Peyer's patch (tissue), 4 donors: ENCODE measurements at regions not wholly inside any gene's neighbourhood (a gene's known extent, or its start where the extent isn't known, plus 50 kb on each side); places are given as distances from the start of the nearest gene placed in this dataset.
A peak's percentile ranks its signal among the peaks of the same experiment; 100 is the strongest.
"Not testable (repeated sequence)": the region's sequence is repeated elsewhere in the genome, so short reads cannot be mapped to it uniquely, and the experiment has no call there.

Source experiments
- DNase-seq, 3 donors: peaks; one replicate each; pipeline ENCODE4 v3.0.0-alpha.2; 2017 to 2019
- H3K27ac ChIP-seq, 4 donors: fragments of 200-600 bp; sonication (generic); one replicate each; pipeline ENCODE4 v1.5.1; 2016 to 2019
- H3K27me3 ChIP-seq, 2 donors: fragments of 200-600 bp; sonication (generic); one replicate each; pipeline ENCODE4 v1.5.1; 2019
- H3K36me3 ChIP-seq, 3 donors: fragments of 200-600 bp; sonication (generic); one replicate each; pipeline ENCODE4 v1.5.1; 2016 to 2019
- H3K4me1 ChIP-seq, 4 donors: fragments of 200-600 bp; sonication (generic); one replicate each; pipeline ENCODE4 v1.5.1; 2016 to 2019
- H3K4me3 ChIP-seq, 4 donors: fragments of 200-600 bp; sonication (generic); 1 replicate in 3 of 4; 2 replicates in 1 of 4; pipeline ENCODE4 v1.5.1; 2016 to 2019; ENCODE audit warnings: mild to moderate bottlenecking in 1 of 4
- H3K9me3 ChIP-seq, 4 donors: fragments of 200-600 bp; sonication (generic); one replicate each; pipeline ENCODE4 v1.5.1; 2016 to 2019; ENCODE audit warnings: mild to moderate bottlenecking in 1 of 4
- CTCF ChIP-seq, 6 experiments: fragments of 450-650 bp in 4 of 6; fragments of 200-600 bp in 2 of 6; sonication (generic) in 1 of 6; IDR thresholded peaks; one replicate each; pipeline ENCODE4 v1.5.1; 2017 to 2019; ENCODE audit warnings: antibody characterized with exemption in 6 of 6, mild to moderate bottlenecking in 3 of 6, moderate library complexity in 1 of 6
- POLR2A ChIP-seq, 2 donors: fragments of 450-650 bp; IDR thresholded peaks; one replicate each; pipeline ENCODE4 v1.5.1; 2017; ENCODE audit warnings: antibody characterized with exemption in 2 of 2, mild to moderate bottlenecking in 2 of 2, moderate library complexity in 2 of 2

DNA sequence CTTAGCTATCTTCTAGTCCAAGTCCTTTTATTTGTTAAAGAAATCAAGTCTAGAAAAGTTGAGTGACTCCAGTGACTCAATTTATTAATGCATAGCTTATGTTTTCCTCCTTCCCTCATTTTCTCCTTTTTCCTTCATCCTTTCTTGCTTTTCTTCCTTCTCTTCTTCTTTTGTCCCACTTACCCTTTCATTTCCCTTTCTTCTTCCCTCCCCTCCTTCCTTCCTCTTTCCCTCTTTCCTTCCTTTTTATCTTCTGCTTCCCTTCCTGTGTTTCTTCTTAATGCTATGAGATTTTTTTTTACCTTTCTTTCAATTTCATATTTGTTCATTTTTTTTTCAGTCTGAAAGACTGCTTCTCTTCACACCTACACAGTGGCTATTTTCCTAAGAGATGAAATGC is 555.5 kb downstream of the PIK3C3 start:
- TF ChIP-seq POLR2A (IDR thresholded peaks at IDR 0.05) (no peak), CTCF (IDR thresholded peaks at IDR 0.05) (no peak)
- no peak for DNase-seq
- Histone ChIP-seq H3K27ac (no peak overlapping the region), H3K4me1 (no peaks in the 10 kb centered on the region), H3K4me3 (no peak overlapping the region), H3K9me3 (no peaks in the 10 kb centered on the region), H3K27me3 (no peaks in the 10 kb centered on the region), H3K36me3 (no peaks in the 10 kb centered on the region)

DNA sequence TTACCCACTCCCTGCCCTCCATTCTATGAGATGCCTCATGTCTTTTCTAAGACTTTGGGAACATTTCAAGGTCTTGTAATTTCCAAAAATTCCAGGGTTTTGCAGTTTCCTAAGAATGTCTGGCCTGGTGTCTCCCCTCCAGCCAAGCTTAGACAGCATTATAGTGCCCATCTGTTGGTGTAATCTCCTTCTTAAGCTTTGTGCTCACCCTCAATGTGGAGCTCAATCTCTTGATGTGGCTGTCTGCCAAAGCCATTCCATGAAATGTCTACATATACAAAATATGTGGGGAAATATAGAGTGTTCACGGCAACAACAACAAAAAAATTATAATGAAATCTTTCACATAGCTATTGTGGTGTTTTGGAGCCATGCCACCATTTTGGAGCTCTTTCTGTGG is 558.4 kb downstream of the PIK3C3 start:
- no peaks in the 10 kb centered on the region for H3K36me3 ChIP-seq
- no peaks in the 10 kb centered on the region for H3K27me3 ChIP-seq
- H3K9me3 ChIP-seq, result no peaks in the 10 kb centered on the region
- TF ChIP-seq POLR2A (IDR thresholded peaks at IDR 0.05) (no peak), CTCF (IDR thresholded peaks at IDR 0.05) (no peak)
- no peak for DNase-seq
- no peak overlapping the region for H3K4me3 ChIP-seq
- no peak overlapping the region for H3K27ac ChIP-seq
- H3K4me1 ChIP-seq, result no peaks in the 10 kb centered on the region

DNA sequence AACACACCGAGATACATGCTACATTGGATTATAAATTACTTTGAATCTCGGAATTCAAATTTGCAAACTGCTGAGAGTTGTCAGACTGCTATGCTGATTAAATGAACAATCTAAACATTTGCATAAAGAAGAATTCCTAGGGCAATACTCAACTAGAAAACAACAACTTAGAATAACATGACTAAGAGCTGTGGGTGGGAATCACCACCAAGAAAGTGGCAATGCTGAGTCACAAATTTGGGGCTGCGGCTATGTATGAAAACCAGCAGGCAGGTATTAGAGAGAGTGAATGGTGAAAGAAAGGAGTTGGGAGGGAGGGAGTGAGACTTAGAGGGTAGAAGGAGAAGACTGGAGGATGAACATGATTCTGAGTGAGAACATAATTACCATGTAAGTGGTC is 559.5 kb downstream of the PIK3C3 start:
- Histone ChIP-seq H3K27ac (no peak overlapping the region), H3K27me3 (no peaks in the 10 kb centered on the region)
- TF ChIP-seq CTCF (IDR thresholded peaks at IDR 0.05) (no peak), POLR2A (IDR thresholded peaks at IDR 0.05) (no peak)

DNA sequence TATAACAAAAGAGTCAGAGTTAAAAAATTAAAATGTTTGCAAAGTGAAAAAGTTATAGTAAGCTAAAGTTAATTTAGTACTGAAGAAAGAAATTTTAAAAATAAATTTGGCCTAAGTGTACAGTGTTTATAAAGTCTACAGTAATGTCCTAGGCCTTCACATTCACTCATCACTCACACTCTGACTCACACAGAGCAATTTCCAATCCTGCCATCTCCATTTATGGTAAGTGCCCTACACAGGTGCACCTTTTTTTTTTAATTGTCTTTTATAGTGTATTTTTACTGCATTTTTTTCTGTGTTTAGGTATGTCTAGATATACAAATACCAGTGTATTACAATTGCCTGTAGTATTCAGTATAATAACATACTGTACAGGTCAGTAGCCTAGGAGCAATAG is 562.9 kb downstream of the PIK3C3 start:
- no peak overlapping the region for H3K4me3 ChIP-seq
- no peaks in the 10 kb centered on the region for H3K9me3 ChIP-seq
- H3K36me3 ChIP-seq, result no peaks in the 10 kb centered on the region
- peak in 1 of 3 donors; percentile 44 for DNase-seq
- H3K27me3 ChIP-seq, result no peaks in the 10 kb centered on the region
- TF ChIP-seq CTCF (IDR thresholded peaks at IDR 0.05) (no peak), POLR2A (IDR thresholded peaks at IDR 0.05) (no peak)
- H3K27ac ChIP-seq, result no peak overlapping the region
- no peaks in the 10 kb centered on the region for H3K4me1 ChIP-seq

More for the DNA sequence above, 559.5 kb downstream of the PIK3C3 start:
- Histone ChIP-seq H3K4me3 (no peak overlapping the region), H3K9me3 (no peaks in the 10 kb centered on the region), H3K4me1 (no peaks in the 10 kb centered on the region), H3K36me3 (no peaks in the 10 kb centered on the region)
- DNase-seq, result no peak

DNA sequence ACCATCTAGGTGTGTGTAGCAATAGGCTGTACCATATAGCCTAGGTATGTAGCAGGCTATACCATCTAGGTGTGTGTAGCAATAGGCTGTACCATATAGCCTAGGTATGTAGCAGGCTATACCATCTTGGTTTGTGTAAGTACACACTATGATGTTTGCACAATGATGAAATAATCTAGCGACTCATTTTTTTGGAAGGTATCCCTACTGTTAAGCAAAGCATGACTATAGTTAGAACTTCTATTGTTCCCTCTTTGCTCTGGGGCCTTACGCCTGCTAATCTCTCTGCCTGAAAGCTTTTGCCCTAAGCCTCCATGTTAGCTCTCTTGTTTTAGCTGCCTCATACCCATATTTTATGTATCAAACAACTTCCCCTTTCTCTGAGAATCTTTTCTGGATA is 563.3 kb downstream of the PIK3C3 start:
- H3K27ac ChIP-seq, H3K4me1 ChIP-seq, DNase-seq, H3K27me3 ChIP-seq, H3K9me3 ChIP-seq, H3K4me3 ChIP-seq, H3K36me3 ChIP-seq: not testable (repeated sequence)

DNA sequence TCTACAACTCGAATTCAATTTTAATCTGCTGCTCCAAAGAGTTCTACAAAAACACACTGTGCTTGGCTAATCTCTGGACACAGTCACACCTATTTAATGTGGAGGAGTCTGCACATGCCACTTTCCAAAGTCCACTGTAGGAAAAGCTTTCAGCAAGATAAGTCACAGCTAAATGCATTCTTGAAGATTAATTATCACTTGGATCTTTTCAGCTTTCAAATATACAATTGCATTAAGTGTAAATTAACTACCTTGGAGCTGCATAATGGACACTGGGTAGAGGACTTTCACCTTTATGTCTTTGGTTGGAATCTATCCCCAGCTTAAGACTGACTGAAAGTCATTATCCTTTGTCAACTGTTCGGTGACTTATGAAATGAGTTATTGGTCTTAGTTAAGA is 565.1 kb downstream of the PIK3C3 start:
- no peak overlapping the region for H3K4me3 ChIP-seq
- H3K36me3 ChIP-seq, result no peaks in the 10 kb centered on the region
- H3K9me3 ChIP-seq, result no peaks in the 10 kb centered on the region
- H3K27me3 ChIP-seq, result no peaks in the 10 kb centered on the region
- no peaks in the 10 kb centered on the region for H3K4me1 ChIP-seq
- no peak for TF ChIP-seq CTCF (IDR thresholded peaks at IDR 0.05)
- no peak for TF ChIP-seq POLR2A (IDR thresholded peaks at IDR 0.05)
- DNase-seq, result peak in 1 of 3 donors; percentile 47
- peak overlapping the region in 1 of 4 donors; percentile 42 for H3K27ac ChIP-seq
